Glutamatergic neuron (in vitro differentiated cells): ENCODE measurements at regions not wholly inside any gene's neighbourhood (a gene's known extent, or its start where the extent isn't known, plus 50 kb on each side); places are given as distances from the start of the nearest gene placed in this dataset.

Experiments
- DNase-seq: peaks from one replicate; pipeline ENCODE4 v3.0.0; 2022
- H3K27ac Mint-ChIP-seq: one replicate; pipeline ENCODE4 v1.8.0; 2020; ENCODE audit warnings: mild to moderate bottlenecking, mixed read lengths, inconsistent platforms; ENCODE audit not compliant: unreplicated experiment
- H3K27me3 Mint-ChIP-seq: one replicate; pipeline ENCODE4 v1.8.0; 2020; ENCODE audit warnings: mild to moderate bottlenecking, moderate library complexity, mixed read lengths, inconsistent platforms; ENCODE audit not compliant: unreplicated experiment
- H3K36me3 Mint-ChIP-seq: one replicate; pipeline ENCODE4 v1.8.0; 2020; ENCODE audit warnings: mild to moderate bottlenecking, mixed read lengths, inconsistent platforms; ENCODE audit not compliant: unreplicated experiment
- H3K4me1 Mint-ChIP-seq: one replicate; pipeline ENCODE4 v1.8.0; 2020; ENCODE audit warnings: mild to moderate bottlenecking, low read depth, mixed read lengths, inconsistent platforms; ENCODE audit not compliant: unreplicated experiment
- H3K4me3 Mint-ChIP-seq: one replicate; pipeline ENCODE4 v1.8.0; 2020; ENCODE audit warnings: mild to moderate bottlenecking, mixed read lengths, inconsistent platforms; ENCODE audit not compliant: unreplicated experiment
- H3K9me3 Mint-ChIP-seq: one replicate; pipeline ENCODE4 v1.8.0; 2020; ENCODE audit warnings: mild to moderate bottlenecking, moderate library complexity, mixed read lengths, inconsistent platforms; ENCODE audit not compliant: unreplicated experiment
- TF ChIP-seq, protein P1 (sequence below): fragments of 200-600 bp; sonication (generic); IDR thresholded peaks from one replicate; pipeline ENCODE4 v1.5.0; 2021; ENCODE audit not compliant: partially characterized antibody, unreplicated experiment

DNA sequence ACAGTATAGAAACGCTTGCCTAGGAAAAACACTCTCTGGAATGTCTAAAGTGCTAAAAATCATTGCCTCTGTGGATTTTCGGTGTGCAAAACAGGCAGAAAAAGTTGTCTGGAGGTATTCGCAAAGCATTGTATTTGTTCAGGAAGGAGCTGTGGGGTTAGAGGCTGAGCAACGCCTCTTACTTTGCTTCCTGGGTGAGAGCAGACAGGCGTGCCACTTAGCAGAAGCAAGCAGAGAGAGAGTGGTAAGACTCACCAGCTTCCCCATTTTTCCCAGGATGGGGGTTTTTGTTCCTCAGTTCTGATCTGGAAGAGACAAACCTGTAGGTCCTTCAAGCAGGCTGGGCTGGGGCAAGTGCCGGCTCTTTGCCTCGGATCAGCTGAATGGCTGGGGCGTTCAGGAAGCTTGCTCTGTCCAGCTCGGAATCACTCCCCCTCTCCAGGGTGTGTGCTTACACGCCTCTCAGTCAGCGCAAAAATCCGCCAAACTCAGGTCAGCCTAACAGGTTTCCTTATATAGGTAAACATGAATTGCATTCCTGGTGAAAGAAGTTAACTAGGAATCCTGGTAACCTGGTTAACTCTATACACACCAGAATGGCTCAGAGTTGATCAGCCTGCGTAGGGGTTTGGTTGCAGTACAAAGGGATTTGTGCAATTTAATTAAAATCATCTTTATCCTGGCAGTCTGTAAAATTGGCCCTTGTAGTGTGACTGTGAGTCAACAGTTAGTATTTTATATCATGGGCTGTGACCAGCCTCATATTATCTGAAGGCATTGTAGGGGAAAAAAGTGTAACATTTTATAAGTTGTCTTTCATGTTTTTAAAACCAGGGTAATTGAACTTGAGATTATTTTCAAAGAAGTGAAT is 213.1 kb upstream of the MID1 start:
- Mint-ChIP-seq H3K9me3 (no peaks in the 10 kb centered on the region), H3K27ac (no peak overlapping the region), H3K4me3 (peak overlapping the region; percentile 46), H3K4me1 (peaks cover 3% of the 10 kb centered on the region), H3K36me3 (no peaks in the 10 kb centered on the region), H3K27me3 (no peaks in the 10 kb centered on the region)
- DNase-seq, result peak; percentile 12
- TF ChIP-seq, protein P1, sequence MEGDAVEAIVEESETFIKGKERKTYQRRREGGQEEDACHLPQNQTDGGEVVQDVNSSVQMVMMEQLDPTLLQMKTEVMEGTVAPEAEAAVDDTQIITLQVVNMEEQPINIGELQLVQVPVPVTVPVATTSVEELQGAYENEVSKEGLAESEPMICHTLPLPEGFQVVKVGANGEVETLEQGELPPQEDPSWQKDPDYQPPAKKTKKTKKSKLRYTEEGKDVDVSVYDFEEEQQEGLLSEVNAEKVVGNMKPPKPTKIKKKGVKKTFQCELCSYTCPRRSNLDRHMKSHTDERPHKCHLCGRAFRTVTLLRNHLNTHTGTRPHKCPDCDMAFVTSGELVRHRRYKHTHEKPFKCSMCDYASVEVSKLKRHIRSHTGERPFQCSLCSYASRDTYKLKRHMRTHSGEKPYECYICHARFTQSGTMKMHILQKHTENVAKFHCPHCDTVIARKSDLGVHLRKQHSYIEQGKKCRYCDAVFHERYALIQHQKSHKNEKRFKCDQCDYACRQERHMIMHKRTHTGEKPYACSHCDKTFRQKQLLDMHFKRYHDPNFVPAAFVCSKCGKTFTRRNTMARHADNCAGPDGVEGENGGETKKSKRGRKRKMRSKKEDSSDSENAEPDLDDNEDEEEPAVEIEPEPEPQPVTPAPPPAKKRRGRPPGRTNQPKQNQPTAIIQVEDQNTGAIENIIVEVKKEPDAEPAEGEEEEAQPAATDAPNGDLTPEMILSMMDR, result no peak

DNA sequence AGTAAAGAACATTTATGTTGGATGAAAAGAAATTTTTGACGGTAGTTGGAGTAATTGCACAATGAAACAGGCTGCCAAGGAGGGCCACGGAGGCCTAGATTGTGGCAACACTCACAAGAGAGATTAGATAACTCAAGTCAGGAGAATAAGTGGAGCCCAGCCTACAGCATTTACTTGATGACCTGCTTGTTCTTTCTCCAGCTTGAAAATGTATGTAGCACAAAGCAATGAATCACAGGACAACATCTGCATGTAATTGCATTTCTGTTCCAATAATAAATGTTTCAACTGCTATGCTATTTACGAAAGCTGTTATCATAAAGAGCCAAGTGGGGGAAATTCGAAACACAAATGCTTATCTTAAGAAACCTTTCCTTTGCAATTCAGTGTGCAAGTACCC is 221.2 kb upstream of the MID1 start:
- H3K4me1 Mint-ChIP-seq, result no peaks in the 10 kb centered on the region
- DNase-seq, result no peak
- no peak overlapping the region for H3K27ac Mint-ChIP-seq
- no peaks in the 10 kb centered on the region for H3K36me3 Mint-ChIP-seq
- no peak overlapping the region for H3K4me3 Mint-ChIP-seq
- no peaks in the 10 kb centered on the region for H3K9me3 Mint-ChIP-seq
- TF ChIP-seq, protein P1, result no peak
- H3K27me3 Mint-ChIP-seq, result no peaks in the 10 kb centered on the region

DNA sequence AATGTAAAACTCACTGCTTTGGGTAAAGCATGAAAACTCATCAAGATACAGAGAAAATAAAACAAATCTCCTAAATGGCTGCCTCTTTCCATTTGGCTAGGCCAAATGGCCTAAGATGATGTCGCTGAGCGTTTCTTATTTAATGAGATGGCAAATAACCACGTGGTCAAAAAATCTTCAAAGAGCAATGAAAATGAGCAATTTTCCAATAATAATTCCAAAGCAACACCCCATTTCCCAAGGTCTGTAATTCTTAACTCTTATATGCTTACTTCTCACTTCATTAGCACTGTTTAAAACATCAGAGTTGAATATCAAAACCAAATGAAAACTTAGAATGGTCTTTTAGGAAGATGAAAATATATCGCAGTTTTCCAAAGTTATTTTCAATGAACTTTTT is 222.3 kb upstream of the MID1 start:
- H3K4me1 Mint-ChIP-seq, result no peaks in the 10 kb centered on the region

DNA sequence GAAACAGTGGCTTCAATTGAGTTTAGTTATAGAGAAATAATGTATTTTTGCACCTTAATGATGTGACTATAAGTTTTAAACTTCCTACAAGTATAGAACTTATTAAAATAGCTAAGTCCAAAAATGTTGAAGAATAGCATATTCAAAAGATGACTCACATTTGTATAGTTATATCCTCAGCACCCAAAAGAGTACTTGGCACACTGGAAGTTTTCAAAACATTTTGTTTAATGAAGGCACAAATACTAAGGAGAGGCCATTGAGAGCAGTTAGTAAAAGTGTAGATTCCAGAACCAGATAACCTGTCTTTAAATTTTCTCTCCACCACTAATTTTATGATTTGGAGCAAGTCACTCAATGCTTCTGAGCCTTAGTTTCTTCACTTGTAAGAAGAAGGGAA is 226.9 kb upstream of the MID1 start:
- H3K4me1 Mint-ChIP-seq, result no peaks in the 10 kb centered on the region
- no peaks in the 10 kb centered on the region for H3K27me3 Mint-ChIP-seq
- no peak overlapping the region for H3K27ac Mint-ChIP-seq
- DNase-seq, result no peak
- no peak overlapping the region for H3K4me3 Mint-ChIP-seq
- peaks cover 1% of the 10 kb centered on the region for H3K9me3 Mint-ChIP-seq
- no peaks in the 10 kb centered on the region for H3K36me3 Mint-ChIP-seq
- TF ChIP-seq, protein P1, result no peak

More for the DNA sequence above, 222.3 kb upstream of the MID1 start:
- Mint-ChIP-seq H3K36me3 (no peaks in the 10 kb centered on the region), H3K27ac (no peak overlapping the region), H3K4me3 (no peak overlapping the region), H3K9me3 (no peaks in the 10 kb centered on the region), H3K27me3 (no peaks in the 10 kb centered on the region)
- TF ChIP-seq, protein P1, result no peak
- DNase-seq, result no peak

DNA sequence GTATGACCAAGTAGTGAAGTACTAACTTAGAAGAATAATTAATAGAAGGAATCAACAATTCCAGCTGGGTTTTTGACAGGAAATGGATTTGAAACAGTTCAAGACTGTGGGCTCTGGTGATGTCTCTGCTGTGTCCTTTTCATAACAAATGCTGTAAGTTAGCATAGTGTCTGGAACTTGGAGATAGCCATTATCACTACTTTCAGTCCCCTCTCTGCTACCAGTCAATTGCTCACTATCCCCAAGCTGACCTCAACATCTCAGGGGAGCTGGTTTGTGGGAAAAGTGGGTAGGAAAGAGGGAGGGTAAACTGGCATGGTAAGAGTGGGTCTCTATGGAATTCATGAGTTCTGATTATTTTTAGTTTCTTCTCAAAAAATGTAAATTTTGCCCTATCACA is 231.4 kb upstream of the MID1 start:
- Mint-ChIP-seq H3K27ac (no peak overlapping the region), H3K27me3 (no peaks in the 10 kb centered on the region), H3K36me3 (no peaks in the 10 kb centered on the region), H3K4me3 (no peak overlapping the region), H3K9me3 (peaks cover 5% of the 10 kb centered on the region), H3K4me1 (peaks cover 12% of the 10 kb centered on the region)
- TF ChIP-seq, protein P1, result no peak
- no peak for DNase-seq
